MM.1S (cell line): ENCODE measurements at regions not wholly inside any gene's neighbourhood (a gene's known extent, or its start where the extent isn't known, plus 50 kb on each side); places are given as distances from the start of the nearest gene placed in this dataset.

Experiments
- EZH2 ChIP-seq: fragments of 300-600 bp; sonication (generic); optimal IDR thresholded peaks from 2 replicates; pipeline ENCODE3; 2017; ENCODE audit warnings: low read depth, mild to moderate bottlenecking, antibody characterized with exemption, low read length, mixed read lengths
- EZH2phosphoT487 ChIP-seq: fragments of 300-600 bp; sonication (generic); IDR thresholded peaks from 2 replicates; pipeline ENCODE4 v1.6.1; 2018; ENCODE audit warnings: antibody characterized with exemption, low read length
- TF ChIP-seq, protein P1 (sequence below): fragments of 300-600 bp; sonication (generic); IDR thresholded peaks from 2 replicates; pipeline ENCODE4 v1.5.1; 2016; ENCODE audit warnings: antibody characterized with exemption, low read length, mixed read lengths

DNA sequence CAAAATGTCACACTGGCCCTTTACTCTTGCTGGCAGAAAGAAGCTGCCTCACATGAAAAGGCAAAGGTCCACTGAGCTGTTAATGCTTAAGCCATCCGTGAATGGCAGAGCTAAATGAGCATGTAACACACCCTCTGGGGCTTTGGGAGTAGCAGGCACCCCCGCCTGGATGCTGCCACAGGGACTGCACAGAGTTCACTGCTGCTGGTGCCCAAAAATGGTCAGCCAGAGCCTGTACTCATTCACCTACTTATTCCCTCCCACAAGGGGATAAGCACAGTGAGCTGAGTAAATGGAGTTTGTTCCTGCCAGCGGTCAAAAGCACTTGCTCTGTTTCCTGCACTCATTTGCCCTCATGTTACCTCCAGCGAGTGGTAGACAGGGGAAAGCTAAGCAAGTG lies 374.0 kb upstream of the STEAP1 start:
- TF ChIP-seq EZH2 (no peak), EZH2phosphoT487 (no peak)
- TF ChIP-seq, protein P1, sequence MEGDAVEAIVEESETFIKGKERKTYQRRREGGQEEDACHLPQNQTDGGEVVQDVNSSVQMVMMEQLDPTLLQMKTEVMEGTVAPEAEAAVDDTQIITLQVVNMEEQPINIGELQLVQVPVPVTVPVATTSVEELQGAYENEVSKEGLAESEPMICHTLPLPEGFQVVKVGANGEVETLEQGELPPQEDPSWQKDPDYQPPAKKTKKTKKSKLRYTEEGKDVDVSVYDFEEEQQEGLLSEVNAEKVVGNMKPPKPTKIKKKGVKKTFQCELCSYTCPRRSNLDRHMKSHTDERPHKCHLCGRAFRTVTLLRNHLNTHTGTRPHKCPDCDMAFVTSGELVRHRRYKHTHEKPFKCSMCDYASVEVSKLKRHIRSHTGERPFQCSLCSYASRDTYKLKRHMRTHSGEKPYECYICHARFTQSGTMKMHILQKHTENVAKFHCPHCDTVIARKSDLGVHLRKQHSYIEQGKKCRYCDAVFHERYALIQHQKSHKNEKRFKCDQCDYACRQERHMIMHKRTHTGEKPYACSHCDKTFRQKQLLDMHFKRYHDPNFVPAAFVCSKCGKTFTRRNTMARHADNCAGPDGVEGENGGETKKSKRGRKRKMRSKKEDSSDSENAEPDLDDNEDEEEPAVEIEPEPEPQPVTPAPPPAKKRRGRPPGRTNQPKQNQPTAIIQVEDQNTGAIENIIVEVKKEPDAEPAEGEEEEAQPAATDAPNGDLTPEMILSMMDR, result no peak
